GM08714 (cell line): ENCODE measurements at regions not wholly inside any gene's neighbourhood (a gene's known extent, or its start where the extent isn't known, plus 50 kb on each side); places are given as distances from the start of the nearest gene placed in this dataset.

Experiments
- H3K4me3 ChIP-seq: fragments of 200-500 bp; sonication (Bioruptor generic); 2 replicates; pipeline ENCODE4 v1.5.1; 2014; ENCODE audit warnings: mild to moderate bottlenecking, low read length, inconsistent platforms
- ZNF274 ChIP-seq: IDR thresholded peaks from 2 replicates; pipeline ENCODE4 v1.6.1; 2012; ENCODE audit warnings: mild to moderate bottlenecking, low read depth, low read length

DNA sequence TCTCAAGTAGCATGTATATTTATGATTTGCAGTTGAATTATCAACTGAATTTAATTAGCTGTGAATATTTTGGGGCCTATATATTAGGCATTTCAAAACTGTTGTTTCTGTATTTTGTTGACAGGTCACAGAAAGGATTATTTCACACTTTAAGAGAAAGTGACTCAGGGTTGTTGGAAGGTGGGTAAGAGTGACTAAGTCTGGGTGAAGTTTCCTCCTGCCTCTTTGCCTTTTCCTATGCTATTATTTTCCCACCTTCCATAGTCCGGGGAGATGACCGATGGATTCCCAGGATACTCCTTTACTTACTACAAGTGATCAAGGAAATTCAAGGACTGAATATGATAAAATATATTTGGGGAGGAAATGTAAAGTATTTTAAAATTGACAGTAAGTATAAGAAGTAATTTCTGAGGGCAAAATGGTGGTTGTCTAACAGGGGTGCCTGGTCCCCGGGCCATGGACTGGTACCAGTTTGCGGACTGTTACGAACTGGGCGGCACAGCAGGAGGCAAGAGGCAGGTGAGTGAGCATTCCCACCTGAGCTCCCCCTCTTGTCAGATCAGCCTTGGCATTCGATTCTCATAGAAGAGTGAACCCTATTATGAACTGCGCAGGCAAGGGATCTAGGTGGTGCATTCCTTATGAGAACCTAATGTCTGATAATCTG lies 175.5 kb upstream of the GPRIN3 start:
- H3K4me3 ChIP-seq, result no peak overlapping the region
- no peak for TF ChIP-seq ZNF274

DNA sequence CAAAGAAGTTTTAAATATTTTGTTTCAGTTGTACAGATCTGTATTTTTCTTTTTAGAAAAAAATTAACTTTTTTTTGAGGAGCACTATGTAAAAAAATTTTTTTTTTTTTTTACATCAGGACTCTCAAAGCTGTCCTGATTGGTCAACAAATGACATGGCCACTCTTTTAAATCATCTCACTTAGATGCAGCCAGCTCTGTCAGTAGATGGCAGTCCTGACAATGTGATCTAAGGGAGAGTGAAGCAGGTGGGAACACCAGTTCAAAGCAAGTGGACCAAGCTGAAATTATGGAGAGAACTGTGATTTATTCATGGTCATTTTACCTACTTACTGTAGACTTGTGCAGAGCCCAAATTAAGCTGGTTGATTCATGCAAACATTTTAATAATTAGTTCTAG lies 174.7 kb upstream of the GPRIN3 start:
- H3K4me3 ChIP-seq, result no peak overlapping the region
- no peak for TF ChIP-seq ZNF274

DNA sequence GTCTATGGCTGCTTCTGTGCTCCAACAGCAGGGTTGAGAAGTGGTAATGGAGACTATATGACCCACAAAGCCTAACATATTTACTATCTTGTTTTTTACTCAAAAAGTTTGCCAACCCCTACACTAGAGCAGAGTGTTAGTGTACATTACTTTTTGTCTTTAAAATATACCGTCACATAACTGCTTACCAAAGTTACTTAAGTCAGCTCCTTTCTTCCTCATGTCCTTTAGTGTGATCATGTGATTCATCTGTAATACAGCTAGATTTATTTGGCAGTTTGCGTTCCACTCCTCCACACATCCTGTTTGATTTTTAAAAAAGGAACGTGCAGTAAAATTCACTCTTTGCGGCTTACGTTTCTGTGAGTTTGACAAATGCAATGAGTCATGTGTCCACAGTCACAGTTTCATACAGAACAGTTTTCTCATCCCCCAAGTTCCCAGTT lies 162.4 kb upstream of the GPRIN3 start:
- no peak overlapping the region for H3K4me3 ChIP-seq
- no peak for TF ChIP-seq ZNF274

DNA sequence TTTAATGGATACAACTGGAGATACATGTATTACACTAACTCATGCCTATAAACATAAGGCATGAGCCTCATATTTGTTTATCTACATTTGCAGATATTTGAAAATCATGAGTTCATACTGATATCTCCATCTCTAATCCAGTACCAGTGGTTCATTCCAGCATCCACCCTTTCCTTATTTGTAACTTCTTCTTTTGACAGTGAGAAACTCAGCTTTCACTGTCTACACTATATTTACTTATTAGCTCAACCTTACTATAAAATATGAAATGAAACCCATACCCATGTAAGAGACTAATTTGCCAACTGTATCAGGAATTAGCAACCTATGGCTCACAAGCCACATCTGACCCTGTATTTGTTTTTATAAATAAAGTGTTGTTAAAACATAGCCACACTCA lies 161.9 kb upstream of the GPRIN3 start:
- no peak for TF ChIP-seq ZNF274

DNA sequence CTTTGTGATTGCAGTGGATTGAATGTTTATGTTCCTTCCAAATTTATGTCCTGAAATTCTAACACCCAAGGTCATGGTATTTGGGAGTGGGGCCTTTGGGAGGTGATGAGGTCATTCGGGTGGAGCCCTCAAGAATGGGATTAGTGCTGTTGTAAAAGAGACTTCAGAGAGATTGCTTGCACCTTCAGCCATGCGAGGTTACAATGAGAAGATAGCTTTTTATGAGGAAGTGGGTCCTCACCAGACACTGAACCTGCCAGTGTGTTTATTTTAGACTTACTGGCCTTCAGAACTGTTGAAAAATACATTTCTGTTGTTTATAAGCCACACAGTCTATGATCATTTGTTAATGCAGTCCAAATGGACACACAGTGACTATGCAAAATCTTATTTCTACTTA lies 161.0 kb upstream of the GPRIN3 start:
- no peak for TF ChIP-seq ZNF274
- no peak overlapping the region for H3K4me3 ChIP-seq

More for the DNA sequence above, 161.9 kb upstream of the GPRIN3 start:
- no peak overlapping the region for H3K4me3 ChIP-seq

GRCh38 chr4:89463341-89463740 lies 155.7 kb upstream of the GPRIN3 start:
- no peak overlapping the region for H3K4me3 ChIP-seq
- no peak for TF ChIP-seq ZNF274

- no peak for TF ChIP-seq ZNF274
- no peak overlapping the region for H3K4me3 ChIP-seq
Measured at GRCh38 chr4:89447543-89447942, 139.9 kb upstream of the GPRIN3 start.

DNA sequence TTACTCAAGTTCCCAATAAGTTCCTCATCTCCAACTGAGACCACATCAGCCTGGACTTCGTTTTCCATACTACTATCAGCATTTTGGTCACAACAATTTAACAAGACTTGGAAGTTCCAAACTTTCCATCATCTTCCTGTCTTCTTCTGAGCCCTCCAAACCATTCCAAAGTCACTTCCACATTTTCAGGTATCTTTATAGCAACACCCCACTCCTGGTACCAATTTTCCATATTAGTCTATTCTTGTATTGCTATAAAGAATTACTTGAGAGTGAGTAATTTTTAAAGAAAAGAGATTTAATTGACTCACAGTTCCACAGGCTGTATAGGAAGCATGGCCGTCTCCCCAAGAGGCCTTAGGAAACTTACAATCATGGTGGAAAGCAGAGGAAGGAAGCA lies 138.6 kb upstream of the GPRIN3 start:
- no peak for TF ChIP-seq ZNF274
- H3K4me3 ChIP-seq, result no peak overlapping the region

GRCh38 chr4:89439533-89439932 lies 131.9 kb upstream of the GPRIN3 start:
- no peak for TF ChIP-seq ZNF274
- no peak overlapping the region for H3K4me3 ChIP-seq

GRCh38 chr4:89438102-89438831 lies 130.7 kb upstream of the GPRIN3 start:
- H3K4me3 ChIP-seq, result no peak overlapping the region
- no peak for TF ChIP-seq ZNF274

- no peak for TF ChIP-seq ZNF274
- H3K4me3 ChIP-seq, result no peak overlapping the region
Measured at GRCh38 chr4:89434364-89434988, 126.9 kb upstream of the GPRIN3 start.

DNA sequence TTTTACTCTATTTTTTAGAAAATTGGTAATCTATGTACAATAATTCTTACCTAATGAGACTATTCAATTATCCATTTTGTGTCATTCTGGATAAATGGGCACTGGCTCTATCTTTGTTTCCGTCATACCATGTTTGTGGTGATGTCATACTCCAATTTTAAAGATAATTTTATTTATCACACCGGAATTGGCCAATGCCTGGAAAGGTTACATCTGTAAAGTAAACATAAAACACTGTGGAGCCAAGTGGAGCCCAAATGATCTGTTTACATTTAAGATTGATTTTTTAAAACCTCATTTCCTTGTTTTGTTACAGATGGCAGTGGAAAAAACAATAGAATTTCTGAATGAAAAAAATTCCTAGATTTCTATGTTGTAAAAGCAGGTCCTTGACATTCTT lies 120.2 kb upstream of the GPRIN3 start:
- no peak for TF ChIP-seq ZNF274

GRCh38 chr4:89425023-89425422 lies 117.4 kb upstream of the GPRIN3 start:
- no peak for TF ChIP-seq ZNF274
- no peak overlapping the region for H3K4me3 ChIP-seq

More for the DNA sequence above, 120.2 kb upstream of the GPRIN3 start:
- H3K4me3 ChIP-seq, result no peak overlapping the region

DNA sequence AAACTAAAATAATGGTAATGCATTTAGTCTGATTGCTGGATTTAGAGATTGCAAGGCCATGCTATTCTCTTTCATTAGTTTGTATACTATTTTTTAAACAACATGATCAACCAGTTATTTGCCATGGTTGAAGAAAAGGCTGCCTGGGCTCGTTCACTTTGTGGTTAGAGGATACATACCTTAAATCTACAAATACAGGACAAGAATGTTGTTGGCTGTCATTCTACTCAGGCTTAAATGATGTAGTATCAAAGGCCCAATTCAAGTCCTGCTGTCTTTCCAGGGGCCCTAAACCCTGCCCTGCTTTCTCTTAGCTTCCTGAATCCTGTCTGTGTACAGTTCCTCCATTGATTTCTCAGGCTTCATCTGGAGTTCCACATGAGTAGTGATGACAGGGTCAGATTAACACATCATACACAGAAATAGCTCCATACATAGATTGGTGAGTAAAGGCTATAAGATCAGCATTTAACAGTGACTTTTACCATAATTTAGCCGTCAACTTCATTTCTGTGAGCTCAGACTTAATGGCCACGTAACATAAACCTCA lies 114.9 kb upstream of the GPRIN3 start:
- H3K4me3 ChIP-seq, result no peak overlapping the region
- no peak for TF ChIP-seq ZNF274

- TF ChIP-seq ZNF274, result no peak
Measured at GRCh38 chr4:89420507-89420906, 112.9 kb upstream of the GPRIN3 start.

More at GRCh38 chr4:89420507-89420906, 112.9 kb upstream of the GPRIN3 start:
- no peak overlapping the region for H3K4me3 ChIP-seq
